Neural cell (in vitro differentiated cells): ENCODE measurements at regions not wholly inside any gene's neighbourhood (a gene's known extent, or its start where the extent isn't known, plus 50 kb on each side); places are given as distances from the start of the nearest gene placed in this dataset.
A peak's percentile ranks its signal among the peaks of the same experiment; 100 is the strongest.

Source experiments
- H2AFZ ChIP-seq: fragments of 200-600, 300-800 bp; sonication (generic), shearing (Covaris generic); 2 replicates; pipeline ENCODE4 v1.6.0; 2014; ENCODE audit warnings: low read depth, mild to moderate bottlenecking, antibody characterized with exemption, low read length, moderate library complexity
- H3F3A ChIP-seq: fragments of 200-600 bp; shearing (Covaris generic); 2 replicates; pipeline ENCODE4 v1.6.1; 2016; ENCODE audit warnings: mild to moderate bottlenecking, moderate library complexity, mixed read lengths, antibody characterized with exemption, low read length; ENCODE audit not compliant: insufficient read depth, poor library complexity, severe bottlenecking
- H3K27ac ChIP-seq: fragments of 200-600, 300-800 bp; sonication (generic), shearing (Covaris generic); 2 replicates; pipeline ENCODE4 v1.5.1; 2014; ENCODE audit warnings: mild to moderate bottlenecking, low read length, moderate library complexity
- H3K27me3 ChIP-seq: fragments of 300-800, 200-600 bp; sonication (generic), shearing (Covaris generic); 2 replicates; pipeline ENCODE4 v1.6.0; 2014; ENCODE audit warnings: mild to moderate bottlenecking, low read depth, low read length, moderate library complexity; ENCODE audit not compliant: insufficient read depth
- H3K36me3 ChIP-seq: fragments of 300-800, 200-600 bp; sonication (generic), shearing (Covaris generic); 2 replicates; pipeline ENCODE4 v1.5.1; 2014; ENCODE audit warnings: mild to moderate bottlenecking, antibody characterized with exemption, low read length, moderate library complexity; ENCODE audit not compliant: insufficient read depth
- H3K4me2 ChIP-seq: fragments of 300-800, 200-600 bp; sonication (generic), shearing (Covaris generic); 2 replicates; pipeline ENCODE4 v1.6.0; 2014; ENCODE audit warnings: mild to moderate bottlenecking, low read length
- H3K4me3 ChIP-seq: fragments of 300-800, 200-600 bp; sonication (generic), shearing (Covaris generic); 2 replicates; pipeline ENCODE4 v1.5.1; 2014; ENCODE audit warnings: mild to moderate bottlenecking, low read length, moderate library complexity
- H3K79me2 ChIP-seq: fragments of 200-600 bp; shearing (Covaris generic); replicated peaks from 2 replicates; pipeline ENCODE4 v1.6.0; 2014; ENCODE audit warnings: mild to moderate bottlenecking, low read length, moderate library complexity; ENCODE audit not compliant: insufficient read depth
- H3K9ac ChIP-seq: fragments of 300-800, 200-600 bp; sonication (generic), shearing (Covaris generic); 2 replicates; pipeline ENCODE4 v1.6.1; 2016; ENCODE audit warnings: mild to moderate bottlenecking, low read length, mixed read lengths
- H3K9me2 ChIP-seq: fragments of 200-600 bp; shearing (Covaris generic); 2 replicates; pipeline ENCODE4 v1.6.1; 2016; ENCODE audit warnings: mild to moderate bottlenecking, low read length, mixed read lengths; ENCODE audit not compliant: insufficient read depth
- H3K9me3 ChIP-seq: fragments of 200-600, 300-800 bp; sonication (generic), shearing (Covaris generic); 2 replicates; pipeline ENCODE4 v1.6.1; 2016; ENCODE audit warnings: mild to moderate bottlenecking, mixed run types, low read length, moderate library complexity, mixed read lengths
- H4K20me1 ChIP-seq: fragments of 200-600 bp; shearing (Covaris generic); 2 replicates; pipeline ENCODE4 v1.6.1; 2016; ENCODE audit warnings: mild to moderate bottlenecking, mixed run types; ENCODE audit not compliant: insufficient read depth
- EP300 ChIP-seq: fragments of 450-650 bp; conservative IDR thresholded peaks from 2 replicates; pipeline ENCODE4 v1.6.1; 2014; ENCODE audit warnings: antibody characterized with exemption, mild to moderate bottlenecking, moderate library complexity; ENCODE audit not compliant: poor library complexity, severe bottlenecking
- EZH2 ChIP-seq: fragments of 200-600, 300-800 bp; shearing (Covaris generic), sonication (generic); IDR thresholded peaks from 2 replicates; pipeline ENCODE4 v1.6.1; 2014; ENCODE audit warnings: antibody characterized with exemption, low read length, borderline replicate concordance, mild to moderate bottlenecking; ENCODE audit not compliant: insufficient read depth, poor library complexity, severe bottlenecking
- MXI1 ChIP-seq: fragments of 450-650 bp; conservative IDR thresholded peaks from 2 replicates; pipeline ENCODE4 v1.6.1; 2014; ENCODE audit warnings: antibody characterized with exemption, mild to moderate bottlenecking; ENCODE audit not compliant: poor library complexity, severe bottlenecking
- POLR2AphosphoS5 ChIP-seq: IDR thresholded peaks from 2 replicates; pipeline ENCODE4 v1.6.1; 2012
- RAD21 ChIP-seq: fragments of 450-650 bp; conservative IDR thresholded peaks from 2 replicates; pipeline ENCODE4 v1.6.1; 2014; ENCODE audit warnings: antibody characterized with exemption, mild to moderate bottlenecking, moderate library complexity
- SMC3 ChIP-seq: fragments of 450-650 bp; conservative IDR thresholded peaks from 2 replicates; pipeline ENCODE4 v1.6.1; 2014; ENCODE audit warnings: antibody characterized with exemption, mild to moderate bottlenecking, moderate library complexity; ENCODE audit not compliant: poor library complexity
- TAF1 ChIP-seq: IDR thresholded peaks from 2 replicates; pipeline ENCODE4 v1.6.1; 2012; ENCODE audit warnings: low read depth
- TF ChIP-seq, protein P1 (sequence below): fragments of 450-650 bp; IDR thresholded peaks from 2 replicates; pipeline ENCODE4 v1.5.1; 2014; ENCODE audit warnings: antibody characterized with exemption, mild to moderate bottlenecking, moderate library complexity; ENCODE audit not compliant: poor library complexity, severe bottlenecking
- TF ChIP-seq, protein P2 (sequence below): IDR thresholded peaks from 2 replicates; pipeline ENCODE4 v1.6.1; 2012; ENCODE audit warnings: borderline replicate concordance

DNA sequence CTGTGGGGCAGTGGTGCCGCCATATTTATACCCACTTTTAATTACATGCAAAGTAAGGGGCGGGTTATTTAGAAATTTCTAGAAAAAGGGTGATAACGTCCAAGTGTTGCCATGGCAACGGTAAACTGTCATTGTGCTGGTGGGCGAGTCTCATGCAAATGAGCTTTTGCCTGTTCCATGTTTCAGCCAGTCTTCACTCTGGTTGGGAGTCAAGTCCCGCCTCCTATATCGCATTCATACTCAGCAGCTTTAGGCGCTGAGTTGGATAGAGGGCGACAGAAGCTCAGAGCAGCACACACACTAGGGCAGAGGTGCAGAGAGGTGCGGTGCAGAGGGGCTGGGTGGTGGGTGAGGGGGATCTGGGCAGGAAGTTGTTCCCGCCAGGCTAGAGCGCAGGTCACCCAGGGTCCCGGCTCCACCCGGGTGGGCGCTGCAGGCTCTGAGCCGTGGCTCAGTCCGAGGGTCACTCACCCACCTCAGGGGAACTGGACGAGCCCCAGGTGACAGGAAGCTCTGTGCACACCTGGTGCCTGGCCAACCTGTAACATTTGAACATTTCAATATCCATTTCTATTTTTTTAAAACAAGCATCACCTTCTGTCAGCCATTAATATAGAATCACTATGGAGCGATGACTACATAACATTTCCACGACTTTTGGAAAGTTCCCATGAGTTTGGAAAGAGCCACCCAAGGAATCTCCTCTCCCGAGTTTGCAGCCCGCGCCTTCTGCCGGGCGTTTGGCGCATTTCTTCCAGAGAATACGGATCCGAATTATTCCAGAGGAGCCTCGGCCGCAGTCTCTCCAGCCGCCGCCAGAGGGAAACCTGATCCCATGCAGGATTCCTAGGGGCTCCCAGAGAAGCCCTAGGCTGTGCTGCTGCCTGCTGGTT, 89.1 kb upstream of the PHACTR3 start:
- H3K4me3 ChIP-seq = no peak overlapping the region
- no peaks in the 10 kb centered on the region for H3F3A ChIP-seq
- H3K79me2 ChIP-seq = no peaks in the 10 kb centered on the region
- no peak overlapping the region for H2AFZ ChIP-seq
- H3K27me3 ChIP-seq = peaks cover 4% of the 10 kb centered on the region
- no peaks in the 10 kb centered on the region for H4K20me1 ChIP-seq
- TF ChIP-seq EP300 = no peak
- no peak for TF ChIP-seq TAF1
- TF ChIP-seq, protein P1, sequence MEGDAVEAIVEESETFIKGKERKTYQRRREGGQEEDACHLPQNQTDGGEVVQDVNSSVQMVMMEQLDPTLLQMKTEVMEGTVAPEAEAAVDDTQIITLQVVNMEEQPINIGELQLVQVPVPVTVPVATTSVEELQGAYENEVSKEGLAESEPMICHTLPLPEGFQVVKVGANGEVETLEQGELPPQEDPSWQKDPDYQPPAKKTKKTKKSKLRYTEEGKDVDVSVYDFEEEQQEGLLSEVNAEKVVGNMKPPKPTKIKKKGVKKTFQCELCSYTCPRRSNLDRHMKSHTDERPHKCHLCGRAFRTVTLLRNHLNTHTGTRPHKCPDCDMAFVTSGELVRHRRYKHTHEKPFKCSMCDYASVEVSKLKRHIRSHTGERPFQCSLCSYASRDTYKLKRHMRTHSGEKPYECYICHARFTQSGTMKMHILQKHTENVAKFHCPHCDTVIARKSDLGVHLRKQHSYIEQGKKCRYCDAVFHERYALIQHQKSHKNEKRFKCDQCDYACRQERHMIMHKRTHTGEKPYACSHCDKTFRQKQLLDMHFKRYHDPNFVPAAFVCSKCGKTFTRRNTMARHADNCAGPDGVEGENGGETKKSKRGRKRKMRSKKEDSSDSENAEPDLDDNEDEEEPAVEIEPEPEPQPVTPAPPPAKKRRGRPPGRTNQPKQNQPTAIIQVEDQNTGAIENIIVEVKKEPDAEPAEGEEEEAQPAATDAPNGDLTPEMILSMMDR = peak; percentile 88
- TF ChIP-seq RAD21 = peak; percentile 76
- TF ChIP-seq SMC3 = peak; percentile 78
- no peak overlapping the region for H3K27ac ChIP-seq
- no peak overlapping the region for H3K4me2 ChIP-seq
- no peaks in the 10 kb centered on the region for H3K9me2 ChIP-seq
- H3K9ac ChIP-seq = no peak overlapping the region
- H3K36me3 ChIP-seq = no peaks in the 10 kb centered on the region
- H3K9me3 ChIP-seq = no peaks in the 10 kb centered on the region

DNA sequence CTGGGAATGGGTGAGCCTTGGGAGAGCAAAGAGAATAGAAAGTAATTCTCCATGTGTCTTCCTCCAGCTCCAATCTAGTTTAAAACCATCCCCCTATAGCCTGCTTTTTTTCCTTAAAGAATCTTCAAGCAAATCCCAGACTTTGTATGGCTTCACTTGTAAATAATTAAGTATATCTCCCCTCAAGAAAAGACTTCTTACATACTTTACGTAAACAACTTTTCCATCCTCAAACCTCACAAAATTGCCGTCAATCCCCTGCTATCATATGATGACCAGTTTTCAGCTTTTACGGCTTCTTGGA, 88.5 kb upstream of the PHACTR3 start:
- Histone ChIP-seq H3K27ac (no peak overlapping the region), H3K9me3 (no peaks in the 10 kb centered on the region), H3F3A (no peaks in the 10 kb centered on the region), H3K4me2 (no peak overlapping the region), H3K9ac (no peak overlapping the region), H2AFZ (no peak overlapping the region), H3K36me3 (no peaks in the 10 kb centered on the region), H4K20me1 (no peaks in the 10 kb centered on the region), H3K4me3 (no peak overlapping the region), H3K27me3 (peaks cover 4% of the 10 kb centered on the region), H3K9me2 (no peaks in the 10 kb centered on the region), H3K79me2 (no peaks in the 10 kb centered on the region)
- TF ChIP-seq EP300 (no peak), SMC3 (no peak), MXI1 (no peak), TAF1 (no peak), EZH2 (no peak), RAD21 (no peak), POLR2AphosphoS5 (no peak)
- TF ChIP-seq, protein P2, sequence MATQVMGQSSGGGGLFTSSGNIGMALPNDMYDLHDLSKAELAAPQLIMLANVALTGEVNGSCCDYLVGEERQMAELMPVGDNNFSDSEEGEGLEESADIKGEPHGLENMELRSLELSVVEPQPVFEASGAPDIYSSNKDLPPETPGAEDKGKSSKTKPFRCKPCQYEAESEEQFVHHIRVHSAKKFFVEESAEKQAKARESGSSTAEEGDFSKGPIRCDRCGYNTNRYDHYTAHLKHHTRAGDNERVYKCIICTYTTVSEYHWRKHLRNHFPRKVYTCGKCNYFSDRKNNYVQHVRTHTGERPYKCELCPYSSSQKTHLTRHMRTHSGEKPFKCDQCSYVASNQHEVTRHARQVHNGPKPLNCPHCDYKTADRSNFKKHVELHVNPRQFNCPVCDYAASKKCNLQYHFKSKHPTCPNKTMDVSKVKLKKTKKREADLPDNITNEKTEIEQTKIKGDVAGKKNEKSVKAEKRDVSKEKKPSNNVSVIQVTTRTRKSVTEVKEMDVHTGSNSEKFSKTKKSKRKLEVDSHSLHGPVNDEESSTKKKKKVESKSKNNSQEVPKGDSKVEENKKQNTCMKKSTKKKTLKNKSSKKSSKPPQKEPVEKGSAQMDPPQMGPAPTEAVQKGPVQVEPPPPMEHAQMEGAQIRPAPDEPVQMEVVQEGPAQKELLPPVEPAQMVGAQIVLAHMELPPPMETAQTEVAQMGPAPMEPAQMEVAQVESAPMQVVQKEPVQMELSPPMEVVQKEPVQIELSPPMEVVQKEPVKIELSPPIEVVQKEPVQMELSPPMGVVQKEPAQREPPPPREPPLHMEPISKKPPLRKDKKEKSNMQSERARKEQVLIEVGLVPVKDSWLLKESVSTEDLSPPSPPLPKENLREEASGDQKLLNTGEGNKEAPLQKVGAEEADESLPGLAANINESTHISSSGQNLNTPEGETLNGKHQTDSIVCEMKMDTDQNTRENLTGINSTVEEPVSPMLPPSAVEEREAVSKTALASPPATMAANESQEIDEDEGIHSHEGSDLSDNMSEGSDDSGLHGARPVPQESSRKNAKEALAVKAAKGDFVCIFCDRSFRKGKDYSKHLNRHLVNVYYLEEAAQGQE = no peak
- TF ChIP-seq, protein P1 = no peak
